Osteocyte (in vitro differentiated cells): ENCODE measurements at regions not wholly inside any gene's neighbourhood (a gene's known extent, or its start where the extent isn't known, plus 50 kb on each side); places are given as distances from the start of the nearest gene placed in this dataset.

Source experiments
- DNase-seq: peaks from one replicate; pipeline ENCODE4 v3.0.0; 2021; ENCODE audit warnings: mixed read lengths; ENCODE audit not compliant: unreplicated experiment; ENCODE audit errors: extremely low spot score
- H3K27ac Mint-ChIP-seq: one replicate; pipeline ENCODE4 v1.8.0; 2021; ENCODE audit warnings: mild to moderate bottlenecking, mixed read lengths; ENCODE audit not compliant: unreplicated experiment
- H3K27me3 Mint-ChIP-seq: one replicate; pipeline ENCODE4 v1.8.0; 2021; ENCODE audit warnings: mixed read lengths; ENCODE audit not compliant: unreplicated experiment
- H3K36me3 Mint-ChIP-seq: one replicate; pipeline ENCODE4 v1.8.0; 2021; ENCODE audit warnings: mixed read lengths; ENCODE audit not compliant: unreplicated experiment
- H3K4me1 Mint-ChIP-seq: one replicate; pipeline ENCODE4 v1.8.0; 2021; ENCODE audit warnings: mixed read lengths; ENCODE audit not compliant: unreplicated experiment
- H3K4me3 Mint-ChIP-seq: one replicate; pipeline ENCODE4 v1.8.0; 2021; ENCODE audit warnings: mild to moderate bottlenecking, moderate library complexity, mixed read lengths; ENCODE audit not compliant: unreplicated experiment
- H3K9me3 Mint-ChIP-seq: one replicate; pipeline ENCODE4 v1.8.0; 2021; ENCODE audit warnings: mixed read lengths; ENCODE audit not compliant: unreplicated experiment
- TF ChIP-seq, protein P1 (sequence below): fragments of 200-600 bp; sonication (generic); IDR thresholded peaks from 2 replicates; pipeline ENCODE4 v1.5.0; 2021; ENCODE audit warnings: antibody characterized with exemption, mild to moderate bottlenecking, moderate library complexity

- Mint-ChIP-seq H3K27me3 (no peaks in the 10 kb centered on the region), H3K4me3 (no peak overlapping the region), H3K36me3 (no peaks in the 10 kb centered on the region), H3K9me3 (peaks cover 32% of the 10 kb centered on the region), H3K4me1 (no peaks in the 10 kb centered on the region), H3K27ac (no peak overlapping the region)
- TF ChIP-seq, protein P1, sequence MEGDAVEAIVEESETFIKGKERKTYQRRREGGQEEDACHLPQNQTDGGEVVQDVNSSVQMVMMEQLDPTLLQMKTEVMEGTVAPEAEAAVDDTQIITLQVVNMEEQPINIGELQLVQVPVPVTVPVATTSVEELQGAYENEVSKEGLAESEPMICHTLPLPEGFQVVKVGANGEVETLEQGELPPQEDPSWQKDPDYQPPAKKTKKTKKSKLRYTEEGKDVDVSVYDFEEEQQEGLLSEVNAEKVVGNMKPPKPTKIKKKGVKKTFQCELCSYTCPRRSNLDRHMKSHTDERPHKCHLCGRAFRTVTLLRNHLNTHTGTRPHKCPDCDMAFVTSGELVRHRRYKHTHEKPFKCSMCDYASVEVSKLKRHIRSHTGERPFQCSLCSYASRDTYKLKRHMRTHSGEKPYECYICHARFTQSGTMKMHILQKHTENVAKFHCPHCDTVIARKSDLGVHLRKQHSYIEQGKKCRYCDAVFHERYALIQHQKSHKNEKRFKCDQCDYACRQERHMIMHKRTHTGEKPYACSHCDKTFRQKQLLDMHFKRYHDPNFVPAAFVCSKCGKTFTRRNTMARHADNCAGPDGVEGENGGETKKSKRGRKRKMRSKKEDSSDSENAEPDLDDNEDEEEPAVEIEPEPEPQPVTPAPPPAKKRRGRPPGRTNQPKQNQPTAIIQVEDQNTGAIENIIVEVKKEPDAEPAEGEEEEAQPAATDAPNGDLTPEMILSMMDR: no peak
- DNase-seq: no peak
Measured at GRCh38 chr18:78425019-78425412, 554.6 kb upstream of the SALL3 start.

GRCh38 chr18:78427081-78427480, 552.5 kb upstream of the SALL3 start:
- Mint-ChIP-seq H3K36me3 (no peaks in the 10 kb centered on the region), H3K4me3 (no peak overlapping the region), H3K4me1 (no peaks in the 10 kb centered on the region), H3K27ac (no peak overlapping the region), H3K9me3 (peaks cover 25% of the 10 kb centered on the region), H3K27me3 (no peaks in the 10 kb centered on the region)
- TF ChIP-seq, protein P1: no peak
- no peak for DNase-seq

GRCh38 chr18:78429127-78430108, 550.2 kb upstream of the SALL3 start:
- TF ChIP-seq, protein P1: no peak
- no peak for DNase-seq
- Mint-ChIP-seq H3K4me3 (no peak overlapping the region), H3K9me3 (peaks cover 22% of the 10 kb centered on the region), H3K27ac (no peak overlapping the region), H3K36me3 (no peaks in the 10 kb centered on the region), H3K27me3 (no peaks in the 10 kb centered on the region), H3K4me1 (no peaks in the 10 kb centered on the region)

DNA sequence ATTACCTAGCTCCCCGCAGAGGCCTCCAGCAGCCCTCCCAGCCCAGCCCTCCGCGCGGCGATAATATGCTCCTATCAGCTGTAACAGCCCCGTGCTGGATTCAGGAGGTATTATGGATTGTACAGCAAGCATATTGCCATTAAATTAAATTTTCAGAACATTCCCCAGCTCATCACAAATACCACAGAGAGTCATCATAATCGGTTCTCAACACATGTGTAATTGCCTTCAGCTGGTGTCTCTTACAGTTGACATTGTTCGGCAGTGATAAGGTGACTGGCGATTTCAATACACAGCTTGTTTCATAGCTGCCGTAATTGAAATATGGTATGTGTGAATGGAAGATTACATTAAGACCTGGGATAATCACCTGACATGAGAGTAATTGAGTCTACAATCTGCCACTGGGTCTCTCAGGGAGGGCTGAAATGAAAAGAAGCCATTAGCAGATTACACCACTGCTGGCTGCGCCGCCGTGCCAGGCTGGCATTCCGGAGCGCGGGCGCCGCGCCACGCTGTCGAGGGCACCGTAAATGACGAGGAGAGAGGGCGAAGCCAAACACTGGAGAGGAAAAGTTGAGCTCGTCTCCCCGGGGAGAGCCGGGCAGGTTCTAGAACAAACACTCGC, 549.4 kb upstream of the SALL3 start:
- H3K4me3 Mint-ChIP-seq: no peak overlapping the region
- DNase-seq: no peak
- peaks cover 18% of the 10 kb centered on the region for H3K9me3 Mint-ChIP-seq
- H3K36me3 Mint-ChIP-seq: no peaks in the 10 kb centered on the region
- no peaks in the 10 kb centered on the region for H3K27me3 Mint-ChIP-seq
- H3K4me1 Mint-ChIP-seq: no peaks in the 10 kb centered on the region
- no peak overlapping the region for H3K27ac Mint-ChIP-seq
- TF ChIP-seq, protein P1: no peak

GRCh38 chr18:78431606-78432005, 548.0 kb upstream of the SALL3 start:
- Mint-ChIP-seq H3K4me3 (no peak overlapping the region), H3K4me1 (no peaks in the 10 kb centered on the region), H3K27ac (no peak overlapping the region), H3K36me3 (no peaks in the 10 kb centered on the region), H3K9me3 (peaks cover 19% of the 10 kb centered on the region), H3K27me3 (no peaks in the 10 kb centered on the region)
- TF ChIP-seq, protein P1: no peak
- no peak for DNase-seq
